Left ventricle myocardium inferior (tissue), 1 donor: ENCODE measurements at regions not wholly inside any gene's neighbourhood (a gene's known extent, or its start where the extent isn't known, plus 50 kb on each side); places are given as distances from the start of the nearest gene placed in this dataset.

Experiments
- DNase-seq: peaks from one replicate; pipeline ENCODE4 v3.0.0-alpha.2; 2020
- H3K27ac ChIP-seq: fragments of 200-600 bp; replicated peaks from 2 replicates; pipeline ENCODE4 v1.8.0; 2021
- H3K27me3 ChIP-seq: fragments of 200-600 bp; 2 replicates; pipeline ENCODE4 v1.8.0; 2021; ENCODE audit warnings: low read depth
- H3K36me3 ChIP-seq: fragments of 200-600 bp; 2 replicates; pipeline ENCODE4 v1.8.0; 2021
- H3K4me1 ChIP-seq: fragments of 200-600 bp; 2 replicates; pipeline ENCODE4 v1.8.0; 2021
- H3K4me3 ChIP-seq: fragments of 200-600 bp; 2 replicates; pipeline ENCODE4 v1.8.0; 2021; ENCODE audit warnings: mild to moderate bottlenecking, moderate library complexity
- H3K9me3 ChIP-seq: fragments of 200-600 bp; replicated peaks from 2 replicates; pipeline ENCODE4 v1.8.0; 2021
- CTCF ChIP-seq: fragments of 200-600 bp; IDR thresholded peaks from 2 replicates; pipeline ENCODE4 v1.8.0; 2021; ENCODE audit warnings: antibody characterized with exemption, mild to moderate bottlenecking, borderline replicate concordance
- intact Hi-C: fragments of 100-400 bp; cut with micrococcal nuclease; formaldehyde crosslinking; loops from one replicate; pipeline ENCODE4 v1.11.0; 2022
- donor health status: DM: no; HTN: yes; CAD: no; lungs with severe emphysema.

- no peak for TF ChIP-seq CTCF
- Histone ChIP-seq H3K9me3 (no peaks in the 10 kb centered on the region), H3K4me3 (no peak overlapping the region), H3K27me3 (no peaks in the 10 kb centered on the region), H3K36me3 (no peaks in the 10 kb centered on the region), H3K27ac (no peak overlapping the region), H3K4me1 (peaks cover 11% of the 10 kb centered on the region)
- intact Hi-C loops: no loop called here
- no peak for DNase-seq
Observed at GRCh38 chr2:56681659-56682396, 498.0 kb downstream of the CCDC85A start.

- intact Hi-C loops: no loop called here
- no peak for TF ChIP-seq CTCF
- H3K4me1 ChIP-seq: peaks cover 11% of the 10 kb centered on the region
- H3K9me3 ChIP-seq: no peaks in the 10 kb centered on the region
- H3K36me3 ChIP-seq: no peaks in the 10 kb centered on the region
- no peak overlapping the region for H3K4me3 ChIP-seq
- H3K27me3 ChIP-seq: no peaks in the 10 kb centered on the region
- no peak for DNase-seq
- H3K27ac ChIP-seq: no peak overlapping the region
Observed at GRCh38 chr2:56682397-56682760, 498.6 kb downstream of the CCDC85A start.

GRCh38 chr2:56684327-56684726, 500.5 kb downstream of the CCDC85A start:
- Histone ChIP-seq H3K4me1 (peaks cover 11% of the 10 kb centered on the region), H3K36me3 (no peaks in the 10 kb centered on the region), H3K27ac (no peak overlapping the region), H3K4me3 (no peak overlapping the region), H3K27me3 (no peaks in the 10 kb centered on the region), H3K9me3 (no peaks in the 10 kb centered on the region)
- intact Hi-C loops: no loop called here
- DNase-seq: no peak
- TF ChIP-seq CTCF: no peak

GRCh38 chr2:56685205-56685604, 501.4 kb downstream of the CCDC85A start:
- no peak for TF ChIP-seq CTCF
- DNase-seq: no peak
- Histone ChIP-seq H3K4me3 (no peak overlapping the region), H3K9me3 (no peaks in the 10 kb centered on the region), H3K4me1 (peaks cover 11% of the 10 kb centered on the region), H3K36me3 (no peaks in the 10 kb centered on the region), H3K27ac (no peak overlapping the region), H3K27me3 (no peaks in the 10 kb centered on the region)
- intact Hi-C loops: no loop called here

GRCh38 chr2:56687169-56687568, 503.4 kb downstream of the CCDC85A start:
- intact Hi-C loops: no loop called here
- no peaks in the 10 kb centered on the region for H3K9me3 ChIP-seq
- no peaks in the 10 kb centered on the region for H3K27me3 ChIP-seq
- DNase-seq: no peak
- H3K4me1 ChIP-seq: peaks cover 3% of the 10 kb centered on the region
- no peak overlapping the region for H3K27ac ChIP-seq
- no peak for TF ChIP-seq CTCF
- no peak overlapping the region for H3K4me3 ChIP-seq
- no peaks in the 10 kb centered on the region for H3K36me3 ChIP-seq

GRCh38 chr2:56688661-56689060, 504.9 kb downstream of the CCDC85A start:
- intact Hi-C loops: no loop called here
- no peak overlapping the region for H3K27ac ChIP-seq
- H3K9me3 ChIP-seq: no peaks in the 10 kb centered on the region
- H3K4me1 ChIP-seq: no peaks in the 10 kb centered on the region
- H3K36me3 ChIP-seq: no peaks in the 10 kb centered on the region
- no peak overlapping the region for H3K4me3 ChIP-seq
- no peak for DNase-seq
- no peaks in the 10 kb centered on the region for H3K27me3 ChIP-seq
- TF ChIP-seq CTCF: no peak
